SK-MEL-5 (cell line): ENCODE measurements at regions not wholly inside any gene's neighbourhood (a gene's known extent, or its start where the extent isn't known, plus 50 kb on each side); places are given as distances from the start of the nearest gene placed in this dataset.
A peak's percentile ranks its signal among the peaks of the same experiment; 100 is the strongest.
"Not testable (repeated sequence)": the region's sequence is repeated elsewhere in the genome, so short reads cannot be mapped to it uniquely, and the experiment has no call there.

Experiments
- DNase-seq: peaks from one replicate; pipeline ENCODE4 v3.0.0-alpha.2; 2016; ENCODE audit warnings: low read depth, low spot score
- in situ Hi-C: cut with HindIII; loops from 2 replicates; pipeline ENCODE4 v1.10.0; 2016; ENCODE audit warnings: low sequenced_read_pairs, high pct_unique_total_duplicates, low pct_unique_long_range_greater_than_20kb

GRCh38 chr3:70517124-70517890 is 204.9 kb upstream of the MDFIC2 start:
- in situ Hi-C loops, result no loop called here
- DNase-seq, result no peak

GRCh38 chr3:70516076-70516475 is 203.6 kb upstream of the MDFIC2 start:
- DNase-seq, result no peak
- in situ Hi-C loops, result no loop called here

- in situ Hi-C loops, result no loop called here
- peak; percentile 11 for DNase-seq
Measured at GRCh38 chr3:70507486-70507885, 195.0 kb upstream of the MDFIC2 start.

GRCh38 chr3:70506775-70507174 is 194.3 kb upstream of the MDFIC2 start:
- DNase-seq, result no peak
- in situ Hi-C loops, result no loop called here

- DNase-seq, result no peak
- in situ Hi-C loops, result no loop called here
Measured at GRCh38 chr3:70501561-70501960, 189.1 kb upstream of the MDFIC2 start.

GRCh38 chr3:70488816-70489215 is 176.4 kb upstream of the MDFIC2 start:
- in situ Hi-C loops, result no loop called here
- no peak for DNase-seq

- DNase-seq, result no peak
- in situ Hi-C loops, result no loop called here
Measured at GRCh38 chr3:70488131-70488530, 175.7 kb upstream of the MDFIC2 start.

- in situ Hi-C loops, result no loop called here
Measured at GRCh38 chr3:70486414-70487017, 174.1 kb upstream of the MDFIC2 start.

GRCh38 chr3:70476174-70476573 is 163.7 kb upstream of the MDFIC2 start:
- DNase-seq, result no peak
- in situ Hi-C loops, result no loop called here

More at GRCh38 chr3:70486414-70487017, 174.1 kb upstream of the MDFIC2 start:
- no peak for DNase-seq

GRCh38 chr3:70471464-70472342 is 159.3 kb upstream of the MDFIC2 start:
- DNase-seq, result no peak
- in situ Hi-C loops, result no loop called here

- in situ Hi-C loops, result no loop called here
- no peak for DNase-seq
Measured at GRCh38 chr3:70466096-70466495, 153.7 kb upstream of the MDFIC2 start.

- in situ Hi-C loops, result no loop called here
- no peak for DNase-seq
Measured at GRCh38 chr3:70464876-70465275, 152.4 kb upstream of the MDFIC2 start.

- in situ Hi-C loops, result no loop called here
- DNase-seq, result no peak
Measured at GRCh38 chr3:70464465-70464864, 152.0 kb upstream of the MDFIC2 start.

GRCh38 chr3:70450220-70450619 is 137.8 kb upstream of the MDFIC2 start:
- in situ Hi-C loops, DNase-seq: not testable (repeated sequence)

- DNase-seq, in situ Hi-C loops: not testable (repeated sequence)
Measured at GRCh38 chr3:70435422-70435821, 123.0 kb upstream of the MDFIC2 start.

GRCh38 chr3:70433091-70433490 is 120.7 kb upstream of the MDFIC2 start:
- no peak for DNase-seq
- in situ Hi-C loops, result no loop called here

- in situ Hi-C loops, result no loop called here
- no peak for DNase-seq
Measured at GRCh38 chr3:70431911-70432310, 119.5 kb upstream of the MDFIC2 start.

GRCh38 chr3:70426071-70426470 is 113.6 kb upstream of the MDFIC2 start:
- in situ Hi-C loops, result no loop called here
- DNase-seq, result no peak
